A673 (cell line): ENCODE measurements at regions not wholly inside any gene's neighbourhood (a gene's known extent, or its start where the extent isn't known, plus 50 kb on each side); places are given as distances from the start of the nearest gene placed in this dataset.

Experiments
- BruUV-seq: library from RNA; stranded (reverse); fragments of 400-500 nt; replicated peaks from 2 replicates; lab custom pipeline; 2021; lab: Mats Ljungman, UMichigan
- CTCF ChIA-PET: fragments of 300-600 bp; sonication (Branson Sonifier 250); formaldehyde crosslinking; loops from one replicate; lab custom pipeline; 2022; ENCODE audit warnings: antibody characterized with exemption; lab: Charles Lee
- POLR2A ChIA-PET: fragments of 300-600 bp; sonication (Branson Sonifier 250); formaldehyde crosslinking; loops from one replicate; lab custom pipeline; 2022; ENCODE audit warnings: antibody characterized with exemption; ENCODE audit not compliant: low non-redundant PET; lab: Charles Lee
- DNase-seq: peaks from one replicate; pipeline ENCODE4 v3.0.0-alpha.2; 2015; ENCODE audit warnings: low spot score
- H3K27ac ChIP-seq: fragments of 200-600 bp; sonication (generic); 2 replicates; pipeline ENCODE4 v1.5.1; 2016; ENCODE audit warnings: mixed run types, low read depth, mild to moderate bottlenecking, mixed read lengths, antibody characterized with exemption, low read length; ENCODE audit not compliant: poor library complexity, severe bottlenecking
- H3K27me3 ChIP-seq: fragments of 200-600 bp; sonication (generic); replicated peaks from 2 replicates; pipeline ENCODE4 v1.6.1; 2017; ENCODE audit warnings: mixed run types, low read depth, mild to moderate bottlenecking, mixed read lengths, antibody characterized with exemption, low read length; ENCODE audit not compliant: insufficient read depth, poor library complexity
- H3K36me3 ChIP-seq: fragments of 200-600 bp; sonication (generic); 2 replicates; pipeline ENCODE4 v1.6.1; 2016; ENCODE audit warnings: mixed run types, mild to moderate bottlenecking, mixed read lengths, antibody characterized with exemption, low read length; ENCODE audit not compliant: insufficient read depth, poor library complexity, severe bottlenecking
- H3K4me1 ChIP-seq: fragments of 200-600 bp; sonication (generic); 2 replicates; pipeline ENCODE4 v1.6.1; 2017; ENCODE audit warnings: mixed run types, mild to moderate bottlenecking, mixed read lengths, antibody characterized with exemption, low read length; ENCODE audit not compliant: insufficient read depth, poor library complexity, severe bottlenecking
- H3K4me3 ChIP-seq: fragments of 200-600 bp; sonication (generic); 2 replicates; pipeline ENCODE4 v1.5.1; 2016; ENCODE audit warnings: low read depth, mixed run types, mild to moderate bottlenecking, mixed read lengths, low read length; ENCODE audit not compliant: poor library complexity, severe bottlenecking
- H3K9me3 ChIP-seq: fragments of 200-600 bp; sonication (generic); 2 replicates; pipeline ENCODE4 v1.6.1; 2016; ENCODE audit warnings: mixed run types, low read depth, mild to moderate bottlenecking, mixed read lengths, antibody characterized with exemption, low read length; ENCODE audit not compliant: poor library complexity, severe bottlenecking
- EZH2 ChIP-seq: fragments of 200-600 bp; sonication (generic); IDR thresholded peaks from 2 replicates; pipeline ENCODE4 v1.6.1; 2017; ENCODE audit warnings: borderline replicate concordance, low read depth, mild to moderate bottlenecking, mixed read lengths, antibody characterized with exemption, low read length; ENCODE audit not compliant: poor library complexity, severe bottlenecking
- intact Hi-C: fragments of 100-400 bp; cut with micrococcal nuclease; formaldehyde crosslinking; loops from one replicate; pipeline ENCODE4 v1.10.0; 2022; ENCODE audit not compliant: unreplicated experiment
- TF ChIP-seq, protein P1 (sequence below): fragments of 300-800, 200-600 bp; sonication (generic); conservative IDR thresholded peaks from 2 replicates; pipeline ENCODE4 v1.5.1; 2017; ENCODE audit warnings: low read depth, mild to moderate bottlenecking, antibody characterized with exemption, low read length, moderate library complexity, mixed read lengths

DNA sequence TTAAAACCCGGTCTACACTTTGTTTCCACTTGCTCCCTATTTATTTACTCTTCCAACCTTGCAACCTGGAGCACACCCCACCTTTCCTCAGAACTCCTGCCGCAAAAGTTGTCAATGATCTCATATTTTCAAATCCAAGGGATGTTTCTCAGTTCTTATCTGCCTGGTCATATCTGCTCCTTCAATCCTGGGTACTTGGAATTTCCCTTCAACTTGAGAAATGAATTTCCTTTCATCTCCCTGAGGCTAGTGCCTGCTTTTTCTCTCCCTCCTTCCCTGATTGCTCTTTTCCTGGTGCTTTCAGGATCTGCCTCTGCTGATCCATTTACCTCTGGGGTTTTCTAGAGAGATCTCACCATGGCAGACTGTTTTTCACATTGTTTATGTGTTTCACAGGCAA is 154.8 kb upstream of the IRS2 start:
- intact Hi-C loops = no loop called here
- Histone ChIP-seq H3K36me3 (no peaks in the 10 kb centered on the region), H3K4me1 (no peaks in the 10 kb centered on the region), H3K4me3 (no peak overlapping the region), H3K27ac (no peak overlapping the region), H3K27me3 (no peaks in the 10 kb centered on the region), H3K9me3 (no peaks in the 10 kb centered on the region)
- no TSS peak for BruUV-seq
- ChIA-PET POLR2A (no interaction called here), CTCF (no interaction called here)
- TF ChIP-seq, protein P1, sequence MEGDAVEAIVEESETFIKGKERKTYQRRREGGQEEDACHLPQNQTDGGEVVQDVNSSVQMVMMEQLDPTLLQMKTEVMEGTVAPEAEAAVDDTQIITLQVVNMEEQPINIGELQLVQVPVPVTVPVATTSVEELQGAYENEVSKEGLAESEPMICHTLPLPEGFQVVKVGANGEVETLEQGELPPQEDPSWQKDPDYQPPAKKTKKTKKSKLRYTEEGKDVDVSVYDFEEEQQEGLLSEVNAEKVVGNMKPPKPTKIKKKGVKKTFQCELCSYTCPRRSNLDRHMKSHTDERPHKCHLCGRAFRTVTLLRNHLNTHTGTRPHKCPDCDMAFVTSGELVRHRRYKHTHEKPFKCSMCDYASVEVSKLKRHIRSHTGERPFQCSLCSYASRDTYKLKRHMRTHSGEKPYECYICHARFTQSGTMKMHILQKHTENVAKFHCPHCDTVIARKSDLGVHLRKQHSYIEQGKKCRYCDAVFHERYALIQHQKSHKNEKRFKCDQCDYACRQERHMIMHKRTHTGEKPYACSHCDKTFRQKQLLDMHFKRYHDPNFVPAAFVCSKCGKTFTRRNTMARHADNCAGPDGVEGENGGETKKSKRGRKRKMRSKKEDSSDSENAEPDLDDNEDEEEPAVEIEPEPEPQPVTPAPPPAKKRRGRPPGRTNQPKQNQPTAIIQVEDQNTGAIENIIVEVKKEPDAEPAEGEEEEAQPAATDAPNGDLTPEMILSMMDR = no peak
- no peak for TF ChIP-seq EZH2
- no peak for DNase-seq

DNA sequence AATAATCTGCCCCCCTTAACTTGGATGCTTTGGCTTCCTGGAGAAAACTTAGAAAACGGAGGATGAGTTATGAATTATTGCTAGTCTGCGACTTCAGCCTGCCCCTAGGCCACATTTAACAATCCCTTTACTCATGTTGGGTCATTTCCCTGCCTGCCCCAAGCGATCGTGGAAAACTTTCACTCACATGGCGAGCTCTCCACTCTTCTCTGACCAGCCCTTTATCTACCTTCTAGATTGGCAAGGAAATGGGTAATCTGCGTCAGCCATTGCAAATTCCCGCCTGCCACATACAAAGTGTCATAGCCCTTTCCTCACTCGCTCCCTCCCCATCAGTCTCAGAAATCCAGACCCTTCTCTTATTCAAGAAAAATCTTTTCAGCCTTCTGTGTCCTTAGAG is 154.3 kb upstream of the IRS2 start:
- intact Hi-C loops = no loop called here
- Histone ChIP-seq H3K27me3 (no peaks in the 10 kb centered on the region), H3K36me3 (no peaks in the 10 kb centered on the region), H3K4me1 (no peaks in the 10 kb centered on the region), H3K9me3 (no peaks in the 10 kb centered on the region), H3K27ac (no peak overlapping the region), H3K4me3 (no peak overlapping the region)
- TF ChIP-seq EZH2 = no peak
- TF ChIP-seq, protein P1 = no peak
- BruUV-seq = no TSS peak
- ChIA-PET CTCF (no interaction called here), POLR2A (no interaction called here)
- DNase-seq = no peak

DNA sequence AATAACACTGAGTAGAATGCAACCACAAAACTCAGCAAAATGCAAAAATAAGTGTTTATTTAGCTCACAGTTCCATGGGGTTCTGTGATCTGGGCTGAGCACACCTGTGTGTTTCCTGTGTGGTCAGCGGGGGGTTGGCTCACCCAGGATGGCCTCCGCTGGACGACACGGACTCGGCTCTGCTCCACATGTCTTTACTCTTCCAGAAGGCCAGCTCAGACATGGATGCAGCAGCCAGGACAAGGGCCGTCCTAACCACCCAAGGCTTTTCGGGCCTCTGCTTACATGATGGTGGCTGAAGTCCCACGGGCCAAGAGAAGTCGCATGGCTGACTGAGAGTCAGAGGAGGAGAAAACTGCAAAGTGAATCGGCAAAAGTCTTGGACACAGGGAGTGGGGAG is 153.5 kb upstream of the IRS2 start:
- H3K27me3 ChIP-seq = no peaks in the 10 kb centered on the region
- BruUV-seq = no TSS peak
- H3K36me3 ChIP-seq = no peaks in the 10 kb centered on the region
- H3K4me1 ChIP-seq = no peaks in the 10 kb centered on the region
- no peak for DNase-seq
- TF ChIP-seq, protein P1 = no peak
- TF ChIP-seq EZH2 = no peak
- intact Hi-C loops = no loop called here
- no peaks in the 10 kb centered on the region for H3K9me3 ChIP-seq
- POLR2A ChIA-PET = no interaction called here
- H3K27ac ChIP-seq = no peak overlapping the region
- no peak overlapping the region for H3K4me3 ChIP-seq
- CTCF ChIA-PET = no interaction called here
